ENCODE measurements at regions not wholly inside any gene's neighbourhood (a gene's known extent, or its start where the extent isn't known, plus 50 kb on each side); places are given as distances from the start of the nearest gene placed in this dataset.

DNA sequence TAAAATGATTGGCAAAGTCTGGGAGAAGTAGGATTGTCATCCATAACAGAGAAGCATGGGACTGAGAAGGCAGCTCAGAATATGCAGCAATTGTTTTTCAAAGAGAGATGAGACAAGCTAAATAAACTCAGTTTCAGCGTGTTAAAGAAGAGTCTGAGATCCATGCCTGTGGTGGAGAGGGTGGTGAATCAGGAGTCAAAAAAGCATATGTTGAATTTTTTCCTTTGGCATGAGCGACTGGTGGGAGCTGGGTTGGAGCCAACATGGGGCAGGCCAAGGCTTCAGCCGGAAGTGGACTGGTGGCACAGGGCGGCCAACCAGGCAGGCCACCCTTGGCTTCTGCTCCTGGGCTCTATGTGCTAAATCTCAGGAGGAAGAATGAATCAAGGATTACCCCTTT is 102.0 kb downstream of the SST start:
- H3K27ac ChIP-seq = peak overlapping the region; percentile 86
- H3K36me3 ChIP-seq = no peaks in the 10 kb centered on the region
- no peaks in the 10 kb centered on the region for H3K27me3 ChIP-seq (replicated peaks)
- DNase-seq (ENCODE audit: low read depth in 1 of 2, low spot score in 2 of 2) = no peak
- H3K4me3 ChIP-seq = no peak overlapping the region
- H3K9me3 ChIP-seq (replicated peaks) = no peaks in the 10 kb centered on the region
- peaks cover 34% of the 10 kb centered on the region for H3K4me1 ChIP-seq (replicated peaks)

DNA sequence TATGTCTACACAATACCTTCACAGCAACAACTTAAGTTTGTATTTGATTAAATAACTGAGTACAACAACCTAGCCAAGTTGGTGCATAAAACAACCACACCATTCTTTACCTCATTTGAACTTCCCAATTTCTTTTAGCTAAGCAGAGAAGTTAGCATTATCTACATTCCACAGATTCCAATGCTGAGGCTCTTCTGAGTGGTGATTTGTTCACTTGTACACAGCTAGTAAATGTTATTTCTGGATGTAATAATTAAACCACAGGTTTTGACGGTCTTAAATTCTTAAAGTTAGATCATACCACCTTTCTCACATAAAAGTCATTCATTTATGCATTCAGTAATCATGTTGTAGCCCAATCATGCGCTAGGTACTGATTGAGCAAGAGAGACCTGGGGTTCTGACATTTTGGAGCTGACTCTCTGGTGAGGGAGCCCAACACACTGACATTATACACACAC is 102.5 kb downstream of the SST start:
- Histone ChIP-seq H3K36me3 (no peaks in the 10 kb centered on the region), H3K27ac (peak overlapping the region; percentile 86), H3K27me3 (replicated peaks) (no peaks in the 10 kb centered on the region), H3K4me3 (no peak overlapping the region), H3K4me1 (replicated peaks) (peaks cover 34% of the 10 kb centered on the region), H3K9me3 (replicated peaks) (no peaks in the 10 kb centered on the region)
- DNase-seq (ENCODE audit: low read depth in 1 of 2, low spot score in 2 of 2) = peak in 1 of 2 experiments; percentile 78

DNA sequence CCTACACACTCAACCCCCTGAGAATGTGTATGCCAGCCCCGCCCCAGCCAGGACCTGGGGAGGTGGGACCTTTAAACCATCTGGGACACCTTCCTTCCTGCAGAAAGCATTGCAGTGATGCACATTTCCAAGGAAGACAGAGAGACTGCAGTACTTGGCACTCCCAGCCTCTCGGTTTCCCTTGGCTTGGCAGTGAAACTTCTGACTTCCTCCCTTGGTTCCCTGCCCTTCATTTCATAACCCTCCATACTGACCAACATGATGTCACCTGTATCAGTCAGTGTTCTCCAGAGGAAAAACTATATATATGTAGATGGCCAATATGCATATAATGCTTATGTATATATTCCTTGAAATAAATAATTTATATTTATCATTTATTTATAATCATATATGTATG is 103.2 kb downstream of the SST start:
- H3K9me3 ChIP-seq (replicated peaks) = no peaks in the 10 kb centered on the region
- no peak overlapping the region for H3K4me3 ChIP-seq
- no peaks in the 10 kb centered on the region for H3K36me3 ChIP-seq
- H3K27me3 ChIP-seq (replicated peaks) = no peaks in the 10 kb centered on the region
- H3K27ac ChIP-seq = peak overlapping the region; percentile 86
- peaks cover 34% of the 10 kb centered on the region for H3K4me1 ChIP-seq (replicated peaks)
- no peak for DNase-seq (ENCODE audit: low read depth in 1 of 2, low spot score in 2 of 2)

DNA sequence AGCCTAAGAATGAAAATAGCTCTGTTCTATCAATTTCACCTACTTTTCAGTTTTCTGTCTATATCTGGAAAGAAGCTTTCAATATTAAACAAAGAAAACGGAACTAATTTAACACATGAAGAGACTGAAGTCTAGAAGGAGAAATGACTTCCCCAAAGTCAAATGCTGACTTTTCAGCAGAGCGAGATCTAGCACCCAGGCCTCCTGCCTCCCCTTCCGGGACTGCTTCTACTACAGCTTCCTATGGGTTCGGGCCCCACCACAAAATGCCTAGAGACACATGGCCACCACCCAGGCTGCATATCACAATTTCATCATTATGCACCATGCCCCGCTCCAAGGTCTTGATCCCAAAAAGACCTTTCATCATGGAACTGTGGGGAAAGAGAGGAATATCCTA is 104.5 kb downstream of the SST start:
- H3K36me3 ChIP-seq = no peaks in the 10 kb centered on the region
- H3K4me1 ChIP-seq (replicated peaks) = peaks cover 34% of the 10 kb centered on the region
- no peak for DNase-seq (ENCODE audit: low read depth in 1 of 2, low spot score in 2 of 2)
- no peaks in the 10 kb centered on the region for H3K27me3 ChIP-seq (replicated peaks)
- no peak overlapping the region for H3K27ac ChIP-seq
- H3K4me3 ChIP-seq = no peak overlapping the region
- H3K9me3 ChIP-seq (replicated peaks) = no peaks in the 10 kb centered on the region

DNA sequence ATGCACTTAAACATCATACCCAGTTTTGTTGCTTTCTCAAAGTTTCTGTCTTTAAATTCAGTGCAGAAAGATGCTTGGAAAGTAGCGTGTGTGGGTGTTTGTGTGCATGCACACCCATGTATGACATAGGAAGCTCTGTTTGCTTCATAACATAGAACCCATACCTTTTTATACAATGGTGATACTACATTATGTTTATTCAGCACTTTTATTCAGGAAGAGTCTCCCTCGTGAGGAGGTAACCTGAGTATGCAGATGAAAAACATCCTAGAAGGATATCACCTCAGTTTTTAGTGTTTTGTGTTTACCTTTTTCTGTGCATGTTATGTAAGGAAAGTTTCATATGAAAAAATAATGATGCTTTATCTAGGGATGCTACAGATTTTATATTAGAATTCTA is 111.2 kb downstream of the SST start:
- no peaks in the 10 kb centered on the region for H3K27me3 ChIP-seq (replicated peaks)
- no peak for DNase-seq (ENCODE audit: low read depth in 1 of 2, low spot score in 2 of 2)
- no peaks in the 10 kb centered on the region for H3K4me1 ChIP-seq (replicated peaks)
- H3K9me3 ChIP-seq (replicated peaks) = no peaks in the 10 kb centered on the region
- no peaks in the 10 kb centered on the region for H3K36me3 ChIP-seq
- no peak overlapping the region for H3K27ac ChIP-seq
- H3K4me3 ChIP-seq = no peak overlapping the region

DNA sequence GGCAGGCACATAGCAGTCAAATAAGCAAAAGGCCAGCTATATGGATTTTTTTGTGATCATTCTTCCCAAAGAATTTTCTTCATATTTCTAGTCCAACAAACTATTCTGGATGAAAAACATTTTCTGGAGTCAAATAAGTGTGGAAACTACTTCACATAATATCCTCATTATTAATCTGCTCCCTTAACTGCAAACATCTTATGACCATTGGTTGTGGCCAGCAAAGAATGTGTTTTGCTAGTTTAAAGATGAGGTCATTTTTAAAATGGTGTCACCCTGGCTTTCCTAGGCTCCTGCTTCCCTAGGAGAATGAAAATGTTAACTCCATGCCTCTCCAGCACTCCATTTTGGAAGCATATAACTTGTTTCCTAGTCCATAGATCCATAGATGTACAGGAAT is 118.8 kb downstream of the SST start:
- DNase-seq (ENCODE audit: low read depth in 1 of 2, low spot score in 2 of 2) = no peak
- no peak overlapping the region for H3K27ac ChIP-seq

DNA sequence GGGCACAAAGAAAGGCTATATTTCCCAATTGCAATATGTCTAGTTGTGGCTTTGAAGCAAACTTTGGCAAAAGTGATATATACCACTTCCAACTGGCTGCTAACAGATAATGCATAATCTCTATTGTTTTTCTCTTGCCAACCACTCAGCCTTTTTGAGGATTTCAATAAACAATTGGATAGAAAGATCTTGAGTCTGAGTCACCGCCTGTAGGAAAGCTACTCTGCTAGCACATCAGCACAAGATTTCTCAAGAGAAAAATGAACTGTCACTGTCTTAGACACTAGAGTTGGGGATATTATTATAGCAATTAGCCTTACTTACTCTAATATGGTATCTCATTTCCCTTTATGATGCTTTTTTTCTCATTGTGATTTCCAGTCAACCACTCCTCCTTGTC is 119.7 kb downstream of the SST start:
- H3K4me3 ChIP-seq = no peak overlapping the region
- H3K4me1 ChIP-seq (replicated peaks) = peaks cover 7% of the 10 kb centered on the region; the same call in 1 of the 2 replicates
- no peaks in the 10 kb centered on the region for H3K27me3 ChIP-seq (replicated peaks)
- peak in 1 of 2 experiments; percentile 7 for DNase-seq (ENCODE audit: low read depth in 1 of 2, low spot score in 2 of 2)
- H3K36me3 ChIP-seq = no peaks in the 10 kb centered on the region
- H3K9me3 ChIP-seq (replicated peaks) = no peaks in the 10 kb centered on the region
- no peak overlapping the region for H3K27ac ChIP-seq

More for the DNA sequence above, 118.8 kb downstream of the SST start:
- Histone ChIP-seq H3K4me3 (no peak overlapping the region), H3K4me1 (replicated peaks) (peaks cover 7% of the 10 kb centered on the region; the same call in 1 of the 2 replicates), H3K27me3 (replicated peaks) (no peaks in the 10 kb centered on the region), H3K9me3 (replicated peaks) (no peaks in the 10 kb centered on the region), H3K36me3 (no peaks in the 10 kb centered on the region)

DNA sequence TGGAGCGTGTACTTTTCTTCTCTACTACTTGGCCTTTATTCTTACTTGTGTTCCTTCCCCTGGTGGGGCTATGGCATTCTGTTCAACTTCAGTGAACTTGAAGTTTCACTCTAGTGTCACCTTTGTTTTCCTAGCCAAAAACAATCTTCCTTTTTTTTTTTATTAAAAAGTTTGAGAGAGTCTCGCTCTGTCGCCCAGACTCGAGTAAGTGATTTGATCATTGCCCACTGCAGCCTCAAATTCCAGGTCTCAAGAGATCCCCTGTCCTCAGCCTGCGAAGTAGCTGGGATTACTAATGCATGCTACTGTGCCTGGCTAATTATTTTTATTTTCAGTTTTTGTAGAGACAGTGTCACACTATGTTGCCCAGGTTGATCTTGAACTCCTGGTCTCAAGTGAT is 124.8 kb downstream of the SST start:
- no peak overlapping the region for H3K27ac ChIP-seq
- no peaks in the 10 kb centered on the region for H3K4me1 ChIP-seq (replicated peaks)
- no peak overlapping the region for H3K4me3 ChIP-seq
- no peaks in the 10 kb centered on the region for H3K27me3 ChIP-seq (replicated peaks)
- DNase-seq (ENCODE audit: low read depth in 1 of 2, low spot score in 2 of 2) = no peak
- H3K36me3 ChIP-seq = no peaks in the 10 kb centered on the region
- no peaks in the 10 kb centered on the region for H3K9me3 ChIP-seq (replicated peaks)

DNA sequence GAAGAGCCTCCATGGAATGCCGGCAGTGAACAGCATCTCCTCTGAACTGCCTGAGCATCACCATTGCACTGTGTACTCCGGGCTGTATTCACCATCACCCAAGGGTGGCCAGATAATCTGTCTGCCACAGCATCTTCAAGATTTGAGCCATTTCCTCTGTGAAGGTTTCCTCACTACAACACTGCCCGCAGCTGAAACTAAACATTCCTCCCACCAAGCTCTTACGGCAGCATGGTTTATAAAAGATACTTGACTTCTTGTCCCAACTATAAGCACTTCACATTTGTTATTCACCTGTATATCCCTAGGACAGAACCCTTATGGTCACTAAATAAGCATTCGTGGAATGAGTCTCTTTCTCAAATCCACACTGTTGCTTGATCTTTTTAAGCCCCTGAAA is 125.9 kb downstream of the SST start:
- Histone ChIP-seq H3K36me3 (no peaks in the 10 kb centered on the region), H3K27me3 (replicated peaks) (0 out of 2 replicates have a peak, but pooled peaks cover 3% of the 10 kb centered on the region), H3K4me1 (replicated peaks) (no peaks in the 10 kb centered on the region), H3K9me3 (replicated peaks) (no peaks in the 10 kb centered on the region), H3K4me3 (no peak overlapping the region), H3K27ac (no peak overlapping the region)
- no peak for DNase-seq (ENCODE audit: low read depth in 1 of 2, low spot score in 2 of 2)

DNA sequence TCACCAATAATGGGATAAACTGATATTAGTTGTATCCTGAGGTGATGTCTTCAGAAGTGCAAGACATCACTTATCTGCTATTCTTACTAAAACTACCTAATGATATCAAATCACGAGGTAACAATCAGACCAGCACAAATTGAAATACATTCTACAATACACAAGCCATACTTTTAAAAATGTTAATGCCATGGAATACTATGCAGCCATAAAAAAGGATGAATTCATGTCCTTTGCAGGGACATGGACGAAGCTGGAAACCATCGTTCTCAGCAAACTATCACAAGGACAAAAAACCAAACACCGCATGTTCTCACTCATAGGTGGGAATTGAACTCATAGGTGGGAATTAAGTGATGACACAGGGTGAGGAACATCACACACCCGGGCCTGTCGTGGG is 129.3 kb downstream of the SST start:
- Histone ChIP-seq H3K27ac (no peak overlapping the region), H3K27me3 (replicated peaks) (0 out of 2 replicates have a peak, but pooled peaks cover 3% of the 10 kb centered on the region), H3K9me3 (replicated peaks) (no peaks in the 10 kb centered on the region), H3K36me3 (no peaks in the 10 kb centered on the region), H3K4me1 (replicated peaks) (no peaks in the 10 kb centered on the region), H3K4me3 (no peak overlapping the region)
- no peak for DNase-seq (ENCODE audit: low read depth in 1 of 2, low spot score in 2 of 2)

DNA sequence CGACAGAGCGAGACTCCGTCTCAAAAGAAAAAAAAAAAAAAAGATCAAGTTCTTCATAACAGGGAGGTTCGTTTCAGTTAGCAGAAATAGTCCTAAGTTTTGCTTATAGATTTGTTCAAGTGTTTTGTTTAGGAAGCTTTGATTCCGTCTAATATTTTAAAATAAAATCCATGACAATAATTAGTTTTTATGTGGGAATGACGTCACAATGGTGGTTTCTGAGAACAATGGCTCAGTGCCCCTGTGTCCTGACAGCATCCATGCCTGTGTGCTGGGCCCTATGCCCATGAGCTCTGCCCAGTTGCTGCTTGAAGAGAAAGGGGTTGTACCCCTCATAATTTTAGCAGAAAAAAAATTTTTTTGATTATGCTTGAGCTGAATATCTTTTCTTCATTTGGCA is 134.0 kb downstream of the SST start:
- Histone ChIP-seq H3K4me3 (no peak overlapping the region), H3K27me3 (replicated peaks) (peaks cover 6% of the 10 kb centered on the region; the same call in 1 of the 2 replicates), H3K4me1 (replicated peaks) (no peaks in the 10 kb centered on the region), H3K36me3 (no peaks in the 10 kb centered on the region), H3K9me3 (replicated peaks) (no peaks in the 10 kb centered on the region), H3K27ac (no peak overlapping the region)
- DNase-seq (ENCODE audit: low read depth in 1 of 2, low spot score in 2 of 2) = no peak

DNA sequence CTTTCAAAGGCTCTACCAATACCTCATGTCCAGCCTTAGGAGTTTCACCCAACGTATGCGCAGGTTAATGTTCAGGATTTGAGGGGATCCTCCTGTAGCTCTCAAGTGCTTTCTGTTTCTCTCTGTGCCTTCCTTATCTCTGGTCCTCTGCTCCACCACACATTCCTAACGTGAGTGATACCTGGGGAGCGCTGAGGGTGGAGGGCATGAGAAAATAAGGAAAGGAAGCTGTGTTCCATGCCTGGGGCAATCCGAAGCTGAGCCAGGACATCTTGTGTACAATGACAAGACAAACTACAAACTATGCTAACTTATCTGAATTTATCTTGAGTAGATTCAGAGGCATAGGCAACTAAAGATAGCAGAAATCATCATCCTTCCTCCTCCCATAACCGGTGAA is 136.4 kb downstream of the SST start:
- no peak overlapping the region for H3K4me3 ChIP-seq

DNA sequence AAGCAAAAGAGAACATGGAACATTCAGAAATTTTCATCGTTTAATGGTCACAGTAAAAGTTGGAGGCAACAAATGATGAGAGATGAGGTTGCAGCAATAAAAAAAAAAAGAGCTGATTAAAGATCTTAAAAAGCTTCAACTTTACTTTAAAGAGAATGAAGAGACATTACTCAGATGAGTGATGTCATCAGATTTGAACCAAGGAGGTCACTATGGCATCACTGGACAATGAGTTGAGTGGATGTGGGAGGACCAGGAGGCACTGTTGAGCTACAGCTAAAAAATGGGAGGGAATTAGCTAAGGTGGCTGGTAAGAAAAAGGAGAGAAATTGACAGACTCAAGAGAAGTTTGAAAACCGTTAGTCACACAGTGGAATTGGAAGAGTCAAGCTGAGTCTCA is 138.4 kb downstream of the SST start:
- Histone ChIP-seq H3K27me3 (replicated peaks) (peaks cover 3% of the 10 kb centered on the region; the same call in 1 of the 2 replicates), H3K4me1 (replicated peaks) (no peaks in the 10 kb centered on the region), H3K36me3 (no peaks in the 10 kb centered on the region), H3K27ac (no peak overlapping the region), H3K9me3 (replicated peaks) (no peaks in the 10 kb centered on the region), H3K4me3 (no peak overlapping the region)
- DNase-seq (ENCODE audit: low read depth in 1 of 2, low spot score in 2 of 2) = no peak

More for the DNA sequence above, 136.4 kb downstream of the SST start:
- Histone ChIP-seq H3K27me3 (replicated peaks) (peaks cover 3% of the 10 kb centered on the region; the same call in 1 of the 2 replicates), H3K27ac (no peak overlapping the region), H3K4me1 (replicated peaks) (no peaks in the 10 kb centered on the region), H3K36me3 (no peaks in the 10 kb centered on the region), H3K9me3 (replicated peaks) (no peaks in the 10 kb centered on the region)
- DNase-seq (ENCODE audit: low read depth in 1 of 2, low spot score in 2 of 2) = no peak

DNA sequence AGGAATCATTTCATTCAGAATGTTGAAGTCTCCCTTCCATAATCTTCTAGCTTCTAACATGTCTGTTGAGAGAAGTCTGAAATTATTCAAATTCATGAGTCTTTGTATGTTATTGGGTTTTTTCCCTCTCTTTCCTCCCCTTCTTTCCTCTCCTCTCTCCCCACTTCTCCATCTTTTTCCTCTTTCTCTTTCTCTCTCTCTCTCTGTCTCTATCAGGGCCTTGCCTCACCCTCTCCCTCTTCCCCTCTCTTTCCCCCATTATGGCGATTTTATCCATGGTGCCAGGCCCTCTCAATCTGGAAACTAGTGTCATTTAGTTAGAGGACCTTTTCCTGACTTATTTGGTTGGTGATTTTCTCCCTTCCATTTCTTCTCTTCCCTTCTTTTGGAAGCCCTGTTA is 147.3 kb downstream of the SST start:
- no peaks in the 10 kb centered on the region for H3K36me3 ChIP-seq
- no peaks in the 10 kb centered on the region for H3K9me3 ChIP-seq (replicated peaks)
- no peaks in the 10 kb centered on the region for H3K4me1 ChIP-seq (replicated peaks)
- no peak overlapping the region for H3K4me3 ChIP-seq
- H3K27me3 ChIP-seq (replicated peaks) = 0 out of 2 replicates have a peak, but pooled peaks cover 4% of the 10 kb centered on the region
- no peak overlapping the region for H3K27ac ChIP-seq
- DNase-seq (ENCODE audit: low read depth in 1 of 2, low spot score in 2 of 2) = no peak

DNA sequence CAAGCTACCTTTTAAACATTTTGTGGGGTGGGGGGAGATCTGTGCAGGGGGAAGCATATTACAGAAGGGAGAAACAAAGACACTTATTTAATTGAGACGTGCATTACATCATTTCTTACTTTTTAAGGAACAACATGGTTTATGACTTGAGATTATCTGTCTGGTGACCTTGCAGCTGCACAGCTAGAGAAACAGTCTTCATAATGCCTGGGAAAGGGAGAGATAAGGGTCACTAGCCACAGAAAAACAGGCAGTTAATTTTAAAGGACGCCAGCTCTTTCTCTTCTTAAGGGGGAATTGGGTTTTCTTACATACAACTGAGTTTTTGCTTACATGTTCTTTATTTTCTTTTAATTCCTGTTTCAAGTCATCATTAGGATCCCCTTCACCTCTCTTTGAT is 147.9 kb downstream of the SST start:
- Histone ChIP-seq H3K4me1 (replicated peaks) (no peaks in the 10 kb centered on the region), H3K4me3 (no peak overlapping the region), H3K27ac (no peak overlapping the region), H3K36me3 (no peaks in the 10 kb centered on the region), H3K27me3 (replicated peaks) (0 out of 2 replicates have a peak, but pooled peaks cover 4% of the 10 kb centered on the region), H3K9me3 (replicated peaks) (no peaks in the 10 kb centered on the region)
- no peak for DNase-seq (ENCODE audit: low read depth in 1 of 2, low spot score in 2 of 2)
